Skeletal muscle satellite cell (primary cell): ENCODE measurements at regions not wholly inside any gene's neighbourhood (a gene's known extent, or its start where the extent isn't known, plus 50 kb on each side); places are given as distances from the start of the nearest gene placed in this dataset.

Experiments
- H3K27me3 ChIP-seq: 2 replicates; pipeline ENCODE4 v1.7.0; 2013; ENCODE audit warnings: low read length; ENCODE audit not compliant: control insufficient read depth, insufficient read depth
- H3K36me3 ChIP-seq: 2 replicates; pipeline ENCODE4 v1.7.0; 2013; ENCODE audit warnings: mild to moderate bottlenecking, control low read depth, low read length; ENCODE audit not compliant: insufficient read depth
- H3K4me1 ChIP-seq: 2 replicates; pipeline ENCODE4 v1.7.0; 2013; ENCODE audit warnings: low read length; ENCODE audit not compliant: control insufficient read depth, insufficient read depth
- H3K4me2 ChIP-seq: 2 replicates; pipeline ENCODE4 v1.7.0; 2013; ENCODE audit warnings: mild to moderate bottlenecking, low read length
- H3K4me3 ChIP-seq: 2 replicates; pipeline ENCODE4 v1.7.0; 2013; ENCODE audit warnings: low read length
- H3K9ac ChIP-seq: 2 replicates; pipeline ENCODE4 v1.7.0; 2013; ENCODE audit warnings: mild to moderate bottlenecking, low read depth, low read length, moderate library complexity
- H3K9me3 ChIP-seq: replicated peaks from 2 replicates; pipeline ENCODE4 v1.7.0; 2013; ENCODE audit warnings: mild to moderate bottlenecking, control low read depth, low read length

GRCh38 chr17:71320009-71320796, 800.6 kb upstream of the SOX9 start:
- H3K9ac ChIP-seq, result no peak overlapping the region
- no peak overlapping the region for H3K4me2 ChIP-seq
- H3K27me3 ChIP-seq, result no peaks in the 10 kb centered on the region
- no peaks in the 10 kb centered on the region for H3K9me3 ChIP-seq
- no peaks in the 10 kb centered on the region for H3K36me3 ChIP-seq
- H3K4me3 ChIP-seq, result no peak overlapping the region
- no peaks in the 10 kb centered on the region for H3K4me1 ChIP-seq

- Histone ChIP-seq H3K4me1 (peaks cover 9% of the 10 kb centered on the region), H3K36me3 (no peaks in the 10 kb centered on the region), H3K4me3 (no peak overlapping the region), H3K27me3 (no peaks in the 10 kb centered on the region), H3K9ac (no peak overlapping the region), H3K9me3 (no peaks in the 10 kb centered on the region), H3K4me2 (no peak overlapping the region)
These were observed 795.7 kb upstream of the SOX9 start for GRCh38 chr17:71325117-71325516.

GRCh38 chr17:71325886-71326285, 794.9 kb upstream of the SOX9 start:
- H3K4me2 ChIP-seq, result no peak overlapping the region
- H3K4me1 ChIP-seq, result peaks cover 9% of the 10 kb centered on the region
- no peaks in the 10 kb centered on the region for H3K36me3 ChIP-seq
- no peak overlapping the region for H3K9ac ChIP-seq
- H3K4me3 ChIP-seq, result no peak overlapping the region
- H3K9me3 ChIP-seq, result no peaks in the 10 kb centered on the region
- H3K27me3 ChIP-seq, result no peaks in the 10 kb centered on the region

GRCh38 chr17:71327376-71328059, 793.3 kb upstream of the SOX9 start:
- H3K9ac ChIP-seq, result no peak overlapping the region
- H3K9me3 ChIP-seq, result no peaks in the 10 kb centered on the region
- H3K4me2 ChIP-seq, result peak overlapping the region; percentile 52
- peaks cover 9% of the 10 kb centered on the region for H3K4me1 ChIP-seq
- H3K4me3 ChIP-seq, result no peak overlapping the region
- H3K27me3 ChIP-seq, result no peaks in the 10 kb centered on the region
- no peaks in the 10 kb centered on the region for H3K36me3 ChIP-seq

GRCh38 chr17:71329310-71330098, 791.3 kb upstream of the SOX9 start:
- H3K36me3 ChIP-seq, result no peaks in the 10 kb centered on the region

GRCh38 chr17:71330099-71330375, 790.8 kb upstream of the SOX9 start:
- no peak overlapping the region for H3K9ac ChIP-seq
- H3K27me3 ChIP-seq, result no peaks in the 10 kb centered on the region
- H3K4me2 ChIP-seq, result no peak overlapping the region
- no peaks in the 10 kb centered on the region for H3K9me3 ChIP-seq
- H3K4me1 ChIP-seq, result peaks cover 16% of the 10 kb centered on the region
- H3K36me3 ChIP-seq, result no peaks in the 10 kb centered on the region
- no peak overlapping the region for H3K4me3 ChIP-seq

More at GRCh38 chr17:71329310-71330098, 791.3 kb upstream of the SOX9 start:
- H3K4me2 ChIP-seq, result no peak overlapping the region
- H3K9ac ChIP-seq, result no peak overlapping the region
- H3K4me1 ChIP-seq, result peaks cover 13% of the 10 kb centered on the region
- no peak overlapping the region for H3K4me3 ChIP-seq
- no peaks in the 10 kb centered on the region for H3K9me3 ChIP-seq
- no peaks in the 10 kb centered on the region for H3K27me3 ChIP-seq

- Histone ChIP-seq H3K9me3 (no peaks in the 10 kb centered on the region), H3K9ac (no peak overlapping the region), H3K4me2 (no peak overlapping the region), H3K4me3 (no peak overlapping the region), H3K27me3 (no peaks in the 10 kb centered on the region), H3K36me3 (no peaks in the 10 kb centered on the region), H3K4me1 (peaks cover 16% of the 10 kb centered on the region)
These were observed 789.0 kb upstream of the SOX9 start for GRCh38 chr17:71331754-71332325.

- H3K9me3 ChIP-seq, result no peaks in the 10 kb centered on the region
- peaks cover 7% of the 10 kb centered on the region for H3K4me1 ChIP-seq
- no peak overlapping the region for H3K9ac ChIP-seq
- no peak overlapping the region for H3K4me3 ChIP-seq
- H3K27me3 ChIP-seq, result no peaks in the 10 kb centered on the region
- no peak overlapping the region for H3K4me2 ChIP-seq
- H3K36me3 ChIP-seq, result no peaks in the 10 kb centered on the region
These were observed 786.6 kb upstream of the SOX9 start for GRCh38 chr17:71334048-71334751.

- Histone ChIP-seq H3K4me2 (no peak overlapping the region), H3K9me3 (no peaks in the 10 kb centered on the region), H3K27me3 (no peaks in the 10 kb centered on the region)
These were observed 785.6 kb upstream of the SOX9 start for GRCh38 chr17:71335212-71335611.

GRCh38 chr17:71337938-71338337, 782.9 kb upstream of the SOX9 start:
- Histone ChIP-seq H3K36me3 (no peaks in the 10 kb centered on the region), H3K4me3 (peak overlapping the region; percentile 5), H3K4me2 (peak overlapping the region; percentile 73), H3K4me1 (peaks cover 7% of the 10 kb centered on the region), H3K9ac (peak overlapping the region; percentile 42), H3K27me3 (no peaks in the 10 kb centered on the region), H3K9me3 (no peaks in the 10 kb centered on the region)

More at GRCh38 chr17:71335212-71335611, 785.6 kb upstream of the SOX9 start:
- Histone ChIP-seq H3K36me3 (no peaks in the 10 kb centered on the region), H3K9ac (no peak overlapping the region), H3K4me1 (peaks cover 7% of the 10 kb centered on the region), H3K4me3 (no peak overlapping the region)

- H3K36me3 ChIP-seq, result no peaks in the 10 kb centered on the region
- no peaks in the 10 kb centered on the region for H3K9me3 ChIP-seq
- H3K4me2 ChIP-seq, result peak overlapping the region; percentile 73
- H3K4me1 ChIP-seq, result peaks cover 7% of the 10 kb centered on the region
- H3K4me3 ChIP-seq, result peak overlapping the region; percentile 49
- no peaks in the 10 kb centered on the region for H3K27me3 ChIP-seq
- H3K9ac ChIP-seq, result peak overlapping the region; percentile 42
These were observed 782.4 kb upstream of the SOX9 start for GRCh38 chr17:71338396-71338795.
